Forelimb muscle (tissue), 1 donor: ENCODE measurements at regions not wholly inside any gene's neighbourhood (a gene's known extent, or its start where the extent isn't known, plus 50 kb on each side); places are given as distances from the start of the nearest gene placed in this dataset.
"Not testable (repeated sequence)": the region's sequence is repeated elsewhere in the genome, so short reads cannot be mapped to it uniquely, and the experiment has no call there.

Experiments
- DNase-seq: peaks from one replicate; pipeline ENCODE4 v3.0.0-alpha.2; 2013; ENCODE audit warnings: low read depth

GRCh38 chr6:84941609-84942008 is 177.2 kb upstream of the TBX18 start:
- not testable (repeated sequence) for DNase-seq

- no peak for DNase-seq
These were observed 164.8 kb upstream of the TBX18 start for GRCh38 chr6:84929212-84929611.

GRCh38 chr6:84927551-84927950 is 163.2 kb upstream of the TBX18 start:
- DNase-seq = no peak

- no peak for DNase-seq
These were observed 162.1 kb upstream of the TBX18 start for GRCh38 chr6:84926189-84927155.

GRCh38 chr6:84921891-84922290 is 157.5 kb upstream of the TBX18 start:
- DNase-seq = no peak

- DNase-seq = no peak
These were observed 155.6 kb upstream of the TBX18 start for GRCh38 chr6:84920021-84920420.

- no peak for DNase-seq
These were observed 152.3 kb upstream of the TBX18 start for GRCh38 chr6:84916704-84917103.

GRCh38 chr6:84912472-84913322 is 148.3 kb upstream of the TBX18 start:
- DNase-seq = no peak

GRCh38 chr6:84910906-84911607 is 146.7 kb upstream of the TBX18 start:
- no peak for DNase-seq

GRCh38 chr6:84908304-84908904 is 144.0 kb upstream of the TBX18 start:
- no peak for DNase-seq

- DNase-seq = no peak
These were observed 142.1 kb upstream of the TBX18 start for GRCh38 chr6:84906514-84906913.

- no peak for DNase-seq
These were observed 141.4 kb upstream of the TBX18 start for GRCh38 chr6:84905823-84906222.

- no peak for DNase-seq
These were observed 138.0 kb upstream of the TBX18 start for GRCh38 chr6:84902354-84902928.

GRCh38 chr6:84897988-84898594 is 133.7 kb upstream of the TBX18 start:
- no peak for DNase-seq

- DNase-seq = no peak
These were observed 132.6 kb upstream of the TBX18 start for GRCh38 chr6:84897011-84897410.

- DNase-seq = no peak
These were observed 128.3 kb upstream of the TBX18 start for GRCh38 chr6:84892671-84893070.

GRCh38 chr6:84882768-84883766 is 118.7 kb upstream of the TBX18 start:
- no peak for DNase-seq

- not testable (repeated sequence) for DNase-seq
These were observed 115.0 kb upstream of the TBX18 start for GRCh38 chr6:84879385-84879784.

GRCh38 chr6:84877515-84878210 is 113.3 kb upstream of the TBX18 start:
- no peak for DNase-seq
